ENCODE measurements at regions not wholly inside any gene's neighbourhood (a gene's known extent, or its start where the extent isn't known, plus 50 kb on each side); places are given as distances from the start of the nearest gene placed in this dataset.

GRCh38 chr2:195003881-195004471 is 653.0 kb upstream of the SLC39A10 start:
- no peak overlapping the region for H3K27ac ChIP-seq
- TF ChIP-seq ZFX (IDR thresholded peaks at IDR 0.05; ENCODE audit: borderline replicate concordance) (no peak), CTCF (IDR thresholded peaks at IDR 0.05) (no peak)

- TF ChIP-seq CTCF (IDR thresholded peaks at IDR 0.05), result no peak
- TF ChIP-seq ZFX (IDR thresholded peaks at IDR 0.05; ENCODE audit: borderline replicate concordance), result no peak
- no peak overlapping the region for H3K27ac ChIP-seq
Observed at GRCh38 chr2:195001924-195002323, 655.1 kb upstream of the SLC39A10 start.

GRCh38 chr2:194999771-195000170 is 657.3 kb upstream of the SLC39A10 start:
- no peak overlapping the region for H3K27ac ChIP-seq

GRCh38 chr2:194992648-194993047 is 664.4 kb upstream of the SLC39A10 start:
- H3K27ac ChIP-seq, result no peak overlapping the region
- TF ChIP-seq ZFX (IDR thresholded peaks at IDR 0.05; ENCODE audit: borderline replicate concordance) (no peak), CTCF (IDR thresholded peaks at IDR 0.05) (no peak)

More at GRCh38 chr2:194999771-195000170, 657.3 kb upstream of the SLC39A10 start:
- no peak for TF ChIP-seq CTCF (IDR thresholded peaks at IDR 0.05)
- TF ChIP-seq ZFX (IDR thresholded peaks at IDR 0.05; ENCODE audit: borderline replicate concordance), result no peak

GRCh38 chr2:194985258-194985657 is 671.8 kb upstream of the SLC39A10 start:
- no peak overlapping the region for H3K27ac ChIP-seq
- no peak for TF ChIP-seq CTCF (IDR thresholded peaks at IDR 0.05)
- TF ChIP-seq ZFX (IDR thresholded peaks at IDR 0.05; ENCODE audit: borderline replicate concordance), result no peak

- no peak overlapping the region for H3K27ac ChIP-seq
- no peak for TF ChIP-seq CTCF (IDR thresholded peaks at IDR 0.05)
- no peak for TF ChIP-seq ZFX (IDR thresholded peaks at IDR 0.05; ENCODE audit: borderline replicate concordance)
Observed at GRCh38 chr2:194962254-194962653, 694.8 kb upstream of the SLC39A10 start.

- TF ChIP-seq ZFX (IDR thresholded peaks at IDR 0.05; ENCODE audit: borderline replicate concordance), result no peak
- TF ChIP-seq CTCF (IDR thresholded peaks at IDR 0.05), result no peak
- no peak overlapping the region for H3K27ac ChIP-seq
Observed at GRCh38 chr2:194954218-194954617, 702.8 kb upstream of the SLC39A10 start.

Measured in 22Rv1 (cell line).